ENCODE measurements at regions not wholly inside any gene's neighbourhood (a gene's known extent, or its start where the extent isn't known, plus 50 kb on each side); places are given as distances from the start of the nearest gene placed in this dataset.
"Not testable (repeated sequence)": the region's sequence is repeated elsewhere in the genome, so short reads cannot be mapped to it uniquely, and the experiment has no call there.

GRCh38 chr2:66249089-66249488, 185.8 kb upstream of the MEIS1 start:
- H3K4me3 ChIP-seq; H3K36me3 ChIP-seq; H3K4me1 ChIP-seq (replicated peaks); H3K9me3 ChIP-seq (replicated peaks); H3K27ac ChIP-seq; H3K27me3 ChIP-seq (replicated peaks); DNase-seq (ENCODE audit: low read depth in 1 of 2, low spot score in 2 of 2): not testable (repeated sequence)

DNA sequence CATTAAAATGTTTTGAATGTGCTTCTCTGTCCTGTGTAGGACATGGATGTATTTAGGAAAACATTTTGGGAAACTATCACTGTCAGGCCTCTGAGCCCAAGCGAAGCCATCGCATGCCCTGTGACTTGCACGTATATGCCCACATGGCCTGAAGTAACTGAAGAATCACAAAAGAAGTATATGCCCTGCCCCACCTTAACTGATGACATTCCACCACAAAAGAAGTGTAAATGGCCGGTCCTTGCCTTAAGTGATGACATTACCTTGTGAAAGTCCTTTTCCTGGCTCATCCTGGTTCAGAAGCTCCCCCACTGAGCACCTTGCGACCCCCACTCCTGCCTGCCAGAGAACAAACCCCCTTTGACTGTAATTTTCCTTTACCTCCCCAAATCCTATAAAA, 191.1 kb upstream of the MEIS1 start:
- not testable (repeated sequence) for H3K9me3 ChIP-seq (replicated peaks); H3K4me1 ChIP-seq (replicated peaks); H3K27ac ChIP-seq; H3K4me3 ChIP-seq; DNase-seq (ENCODE audit: low read depth in 1 of 2, low spot score in 2 of 2); H3K36me3 ChIP-seq
- H3K27me3 ChIP-seq (replicated peaks), result 0 out of 2 replicates have a peak, but pooled peaks cover 14% of the 10 kb centered on the region

DNA sequence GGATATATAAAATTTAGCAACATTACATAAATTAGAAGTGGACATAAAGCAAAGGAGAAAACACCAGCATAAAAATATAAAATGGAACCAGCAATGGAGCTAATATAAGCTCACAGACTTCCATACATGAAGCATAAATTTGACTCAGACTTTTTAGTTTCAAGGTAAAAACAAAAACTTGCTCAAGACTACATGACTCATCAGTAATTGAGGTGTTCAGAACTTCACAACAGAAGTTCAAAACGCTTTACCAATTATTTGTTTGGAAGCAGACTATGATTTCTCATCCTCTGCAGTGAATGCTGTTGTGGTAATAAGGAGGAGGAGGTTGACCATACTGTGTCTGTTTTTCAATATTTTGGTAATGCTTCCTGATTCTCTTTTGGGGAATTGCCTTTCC, 192.0 kb upstream of the MEIS1 start:
- H3K4me1 ChIP-seq (replicated peaks); H3K4me3 ChIP-seq; H3K27ac ChIP-seq; H3K9me3 ChIP-seq (replicated peaks); DNase-seq (ENCODE audit: low read depth in 1 of 2, low spot score in 2 of 2); H3K36me3 ChIP-seq: not testable (repeated sequence)
- H3K27me3 ChIP-seq (replicated peaks), result 0 out of 2 replicates have a peak, but pooled peaks cover 14% of the 10 kb centered on the region

GRCh38 chr2:66242099-66242789, 192.7 kb upstream of the MEIS1 start:
- no peaks in the 10 kb centered on the region for H3K9me3 ChIP-seq (replicated peaks)
- no peaks in the 10 kb centered on the region for H3K4me1 ChIP-seq (replicated peaks)
- H3K27me3 ChIP-seq (replicated peaks), result peaks cover 14% of the 10 kb centered on the region; the same call in 1 of the 2 replicates
- no peaks in the 10 kb centered on the region for H3K36me3 ChIP-seq
- H3K27ac ChIP-seq, result no peak overlapping the region
- H3K4me3 ChIP-seq, result no peak overlapping the region
- DNase-seq (ENCODE audit: low read depth in 1 of 2, low spot score in 2 of 2), result no peak

DNA sequence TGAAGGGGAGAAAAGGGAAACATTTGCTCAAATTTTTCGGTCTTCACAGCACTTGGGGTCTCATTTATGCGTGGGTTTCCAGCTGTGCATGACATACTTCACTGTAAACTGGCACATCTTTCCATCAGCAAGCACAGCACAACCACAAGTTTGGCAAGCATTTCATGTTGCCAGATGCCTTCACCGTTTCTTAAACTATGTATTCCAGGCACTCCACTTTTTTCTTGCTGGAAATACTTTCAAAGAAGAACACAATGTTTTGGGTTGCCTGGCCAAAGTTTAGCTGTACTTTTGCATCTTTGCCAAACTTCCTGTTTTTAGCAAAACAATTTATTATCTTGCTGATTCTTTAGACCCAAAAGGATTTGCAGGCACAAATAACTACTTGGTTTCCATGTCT, 194.6 kb upstream of the MEIS1 start:
- no peak overlapping the region for H3K4me3 ChIP-seq
- no peak for DNase-seq (ENCODE audit: low read depth in 1 of 2, low spot score in 2 of 2)
- H3K27ac ChIP-seq, result no peak overlapping the region
- peaks cover 14% of the 10 kb centered on the region; the same call in 1 of the 2 replicates for H3K27me3 ChIP-seq (replicated peaks)
- H3K9me3 ChIP-seq (replicated peaks), result no peaks in the 10 kb centered on the region
- no peaks in the 10 kb centered on the region for H3K4me1 ChIP-seq (replicated peaks)
- H3K36me3 ChIP-seq, result no peaks in the 10 kb centered on the region

DNA sequence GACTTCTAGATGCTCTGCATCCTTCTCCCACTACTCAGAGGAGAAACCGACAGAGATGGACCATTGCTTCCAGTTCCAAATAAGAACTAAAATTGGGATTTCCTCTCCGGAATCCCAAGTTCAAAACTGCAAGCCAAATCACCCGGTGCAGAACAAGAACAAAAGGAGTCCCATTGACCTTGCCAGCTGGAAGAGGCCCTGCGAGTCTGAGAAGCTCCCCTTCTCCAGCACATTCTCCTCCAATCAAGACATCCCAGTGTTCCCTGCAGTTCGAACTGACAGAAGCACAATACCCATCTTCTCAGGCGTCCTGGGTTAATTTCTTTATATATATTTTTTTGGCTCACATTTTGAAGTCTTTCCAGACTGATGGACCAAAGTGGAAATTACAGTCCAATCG, 195.3 kb upstream of the MEIS1 start:
- no peaks in the 10 kb centered on the region for H3K36me3 ChIP-seq
- peaks cover 14% of the 10 kb centered on the region; the same call in 1 of the 2 replicates for H3K27me3 ChIP-seq (replicated peaks)
- no peak for DNase-seq (ENCODE audit: low read depth in 1 of 2, low spot score in 2 of 2)
- no peaks in the 10 kb centered on the region for H3K4me1 ChIP-seq (replicated peaks)
- H3K27ac ChIP-seq, result no peak overlapping the region
- no peak overlapping the region for H3K4me3 ChIP-seq
- no peaks in the 10 kb centered on the region for H3K9me3 ChIP-seq (replicated peaks)

DNA sequence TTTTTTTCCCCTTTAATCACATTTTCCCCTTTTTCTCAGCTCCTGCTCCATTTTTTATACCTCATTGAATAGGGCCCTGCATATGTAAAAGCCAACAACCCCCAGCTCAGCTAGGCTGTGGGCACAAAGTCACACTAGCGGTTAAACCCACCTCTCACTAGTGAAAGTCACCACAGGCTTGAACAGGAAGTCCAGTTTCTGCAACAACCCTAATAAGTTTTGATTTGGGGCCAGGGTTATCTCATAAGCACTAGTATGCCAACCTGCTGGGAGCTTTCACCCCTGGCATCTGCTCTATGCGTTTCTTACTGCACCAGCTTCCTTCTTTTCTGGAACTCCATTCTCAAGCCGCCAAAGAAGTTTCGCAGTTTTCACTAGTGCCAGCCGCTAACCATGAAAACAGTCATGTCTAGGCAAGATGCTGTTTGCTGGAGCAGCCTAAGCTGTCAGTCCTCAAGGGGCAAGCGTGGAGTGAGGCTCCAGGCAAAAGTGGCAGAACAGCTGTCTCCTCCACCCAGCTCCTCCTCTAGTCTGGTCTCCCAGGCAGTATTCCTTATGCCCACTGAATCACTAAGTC, 197.0 kb upstream of the MEIS1 start:
- Histone ChIP-seq H3K27ac (no peak overlapping the region), H3K4me3 (no peak overlapping the region), H3K27me3 (replicated peaks) (peaks cover 14% of the 10 kb centered on the region; the same call in 1 of the 2 replicates), H3K36me3 (no peaks in the 10 kb centered on the region), H3K9me3 (replicated peaks) (no peaks in the 10 kb centered on the region), H3K4me1 (replicated peaks) (no peaks in the 10 kb centered on the region)
- no peak for DNase-seq (ENCODE audit: low read depth in 1 of 2, low spot score in 2 of 2)

DNA sequence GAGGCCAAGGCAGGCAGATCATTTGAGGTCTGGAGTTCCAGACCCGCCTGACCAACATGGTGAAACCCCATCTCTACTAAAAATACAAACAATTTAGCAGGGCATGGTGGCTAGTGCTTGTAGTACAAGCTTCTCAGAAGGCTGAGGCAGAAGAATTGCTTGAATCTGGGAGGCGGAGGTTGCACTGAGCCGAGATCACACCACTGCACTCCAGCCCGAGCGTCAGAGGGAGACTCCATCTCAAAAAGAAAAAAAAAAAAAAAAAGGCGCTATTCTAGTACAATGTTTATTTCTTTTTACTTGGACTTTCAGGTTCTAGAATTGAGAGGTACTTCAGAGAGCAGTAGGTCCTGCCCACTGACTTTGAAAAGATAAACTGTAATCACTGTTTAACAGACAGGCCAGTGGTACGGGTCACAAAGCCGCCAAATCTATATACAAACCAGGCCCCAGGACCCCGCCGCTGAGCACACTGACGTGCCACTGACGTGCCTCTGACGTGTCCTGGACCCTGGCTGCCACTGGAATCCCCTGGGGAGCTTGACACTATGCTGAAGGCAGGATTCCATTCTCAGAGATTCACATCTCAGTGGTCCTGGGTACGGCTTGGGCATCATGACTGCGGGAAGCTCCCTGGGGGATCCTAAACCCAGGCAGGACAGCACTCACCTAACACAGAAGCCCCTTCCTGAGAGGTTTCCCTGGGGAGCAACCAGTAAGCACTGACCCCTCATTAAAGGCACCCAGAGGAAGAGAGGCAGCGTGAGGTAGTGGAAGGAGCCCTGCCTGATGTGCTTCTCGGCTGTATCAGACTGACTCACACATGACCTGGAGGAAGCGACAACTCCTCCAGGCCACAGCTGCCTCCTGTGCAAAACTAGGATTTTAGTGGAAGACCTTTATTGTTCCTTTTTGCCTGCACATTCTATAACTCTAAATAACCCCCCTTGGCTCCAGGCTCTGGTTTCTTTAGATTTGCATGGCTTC, 197.8 kb upstream of the MEIS1 start:
- no peak overlapping the region for H3K27ac ChIP-seq
- H3K36me3 ChIP-seq, result no peaks in the 10 kb centered on the region
- no peak overlapping the region for H3K4me3 ChIP-seq
- no peak for DNase-seq (ENCODE audit: low read depth in 1 of 2, low spot score in 2 of 2)
- H3K4me1 ChIP-seq (replicated peaks), result no peaks in the 10 kb centered on the region
- no peaks in the 10 kb centered on the region for H3K9me3 ChIP-seq (replicated peaks)
- peaks cover 14% of the 10 kb centered on the region; the same call in 1 of the 2 replicates for H3K27me3 ChIP-seq (replicated peaks)

- Histone ChIP-seq H3K9me3 (replicated peaks) (no peaks in the 10 kb centered on the region), H3K27me3 (replicated peaks) (peaks cover 14% of the 10 kb centered on the region; the same call in 1 of the 2 replicates), H3K27ac (no peak overlapping the region), H3K4me1 (replicated peaks) (no peaks in the 10 kb centered on the region), H3K4me3 (no peak overlapping the region), H3K36me3 (no peaks in the 10 kb centered on the region)
- DNase-seq (ENCODE audit: low read depth in 1 of 2, low spot score in 2 of 2), result no peak
Measured at GRCh38 chr2:66236067-66236685, 198.7 kb upstream of the MEIS1 start.

DNA sequence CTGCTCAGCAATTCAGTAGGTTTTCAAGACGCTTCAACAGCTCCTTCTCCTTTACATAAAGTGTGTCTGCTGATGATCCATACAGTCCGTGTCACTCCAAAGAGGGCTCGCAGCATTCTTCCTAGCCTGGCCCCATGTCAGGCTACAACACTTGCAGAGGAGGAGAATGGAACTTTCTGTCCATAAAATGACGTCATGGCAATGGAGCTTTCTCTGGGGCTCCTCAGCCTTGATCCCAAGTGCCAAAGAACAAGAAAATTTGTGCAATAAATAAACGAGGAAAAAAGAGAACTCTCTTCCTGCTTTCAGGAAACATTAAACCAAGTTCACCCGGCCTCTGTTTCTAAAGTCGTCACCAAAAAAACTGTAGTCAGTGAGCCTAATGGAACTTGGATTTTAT, 199.5 kb upstream of the MEIS1 start:
- no peaks in the 10 kb centered on the region for H3K9me3 ChIP-seq (replicated peaks)
- H3K36me3 ChIP-seq, result no peaks in the 10 kb centered on the region
- no peak overlapping the region for H3K27ac ChIP-seq
- peaks cover 9% of the 10 kb centered on the region; the same call in 1 of the 2 replicates for H3K27me3 ChIP-seq (replicated peaks)
- no peak overlapping the region for H3K4me3 ChIP-seq
- no peaks in the 10 kb centered on the region for H3K4me1 ChIP-seq (replicated peaks)
- DNase-seq (ENCODE audit: low read depth in 1 of 2, low spot score in 2 of 2), result no peak

DNA sequence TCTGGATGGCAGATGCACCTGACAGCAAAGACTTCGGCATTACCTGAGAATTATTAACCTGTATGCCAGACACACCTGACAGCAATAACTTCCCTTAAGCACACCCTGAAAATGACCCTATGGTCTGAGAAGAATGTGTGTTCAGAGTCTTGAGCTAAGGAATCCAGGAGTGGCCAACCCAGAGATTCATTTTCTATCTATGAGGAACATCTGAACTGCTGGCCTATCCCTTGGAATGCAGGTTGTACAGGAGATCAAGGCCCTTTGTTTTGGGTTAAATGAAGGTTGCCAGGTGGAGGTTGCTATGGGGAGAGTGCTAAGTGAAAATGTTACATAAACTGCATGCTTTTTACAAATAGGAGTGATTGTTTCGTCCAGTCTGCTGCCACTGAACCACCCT, 200.9 kb upstream of the MEIS1 start:
- Histone ChIP-seq H3K36me3 (no peaks in the 10 kb centered on the region), H3K27me3 (replicated peaks) (no peaks in the 10 kb centered on the region; the same call in 1 of the 2 replicates), H3K4me3 (no peak overlapping the region), H3K27ac (no peak overlapping the region), H3K9me3 (replicated peaks) (no peaks in the 10 kb centered on the region), H3K4me1 (replicated peaks) (no peaks in the 10 kb centered on the region)
- DNase-seq (ENCODE audit: low read depth in 1 of 2, low spot score in 2 of 2), result no peak

DNA sequence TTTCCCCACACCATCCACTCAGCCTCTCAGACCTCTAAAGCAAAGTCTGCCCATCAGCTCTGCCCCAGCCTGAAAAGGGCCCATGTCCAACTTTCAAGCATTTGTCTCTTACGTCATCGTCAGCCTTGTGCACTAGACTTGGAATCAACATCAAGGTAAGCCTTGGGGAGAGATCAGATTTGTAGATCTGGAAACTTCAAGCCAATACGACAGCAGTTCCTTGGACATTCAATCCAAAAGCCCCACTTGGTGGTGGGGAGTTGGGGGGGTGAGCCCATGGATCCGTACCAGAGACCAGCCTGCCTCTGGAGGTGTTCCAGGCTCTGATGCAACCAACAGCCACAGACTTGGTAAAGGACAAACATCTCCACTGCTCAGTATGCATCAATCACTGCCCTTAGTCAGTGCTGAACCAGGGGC, 206.8 kb upstream of the MEIS1 start:
- DNase-seq (ENCODE audit: low read depth in 1 of 2, low spot score in 2 of 2), result no peak
- no peaks in the 10 kb centered on the region for H3K36me3 ChIP-seq
- H3K27me3 ChIP-seq (replicated peaks), result no peaks in the 10 kb centered on the region; the same call in 1 of the 2 replicates
- no peaks in the 10 kb centered on the region for H3K4me1 ChIP-seq (replicated peaks)
- no peak overlapping the region for H3K27ac ChIP-seq
- no peaks in the 10 kb centered on the region for H3K9me3 ChIP-seq (replicated peaks)
- H3K4me3 ChIP-seq, result no peak overlapping the region

DNA sequence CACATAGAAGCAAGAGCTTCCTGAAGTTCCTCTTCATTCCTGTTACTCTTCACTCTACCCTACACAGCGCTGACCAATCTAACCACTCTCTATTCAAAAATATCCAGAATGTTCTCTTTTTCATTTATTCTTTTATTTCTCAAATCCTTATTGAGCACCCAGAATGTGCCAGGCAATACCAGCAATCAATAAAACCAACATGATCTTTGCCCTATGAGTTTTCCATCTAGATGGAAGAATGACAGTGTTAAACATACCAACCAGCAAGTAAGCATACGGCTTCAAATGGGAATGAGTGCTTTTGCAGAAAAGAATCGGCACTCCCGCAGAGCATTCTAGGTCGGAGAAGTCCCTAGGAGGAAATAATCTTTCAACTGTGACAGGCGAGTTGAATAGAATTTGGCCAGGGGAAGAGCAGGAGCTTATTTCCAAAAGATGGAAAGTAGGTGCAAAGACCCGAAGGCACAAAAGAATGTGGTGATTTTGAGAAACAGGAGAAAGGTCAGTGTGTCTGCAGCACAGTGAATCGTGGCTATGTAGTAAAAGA, 217.8 kb upstream of the MEIS1 start:
- Histone ChIP-seq H3K9me3 (replicated peaks) (no peaks in the 10 kb centered on the region), H3K27ac (no peak overlapping the region), H3K4me1 (replicated peaks) (no peaks in the 10 kb centered on the region), H3K27me3 (replicated peaks) (no peaks in the 10 kb centered on the region), H3K4me3 (no peak overlapping the region), H3K36me3 (no peaks in the 10 kb centered on the region)
- DNase-seq (ENCODE audit: low read depth in 1 of 2, low spot score in 2 of 2), result no peak

All from SJSA1 (cell line).